CD14-positive monocyte (primary cell): ENCODE measurements at regions not wholly inside any gene's neighbourhood (a gene's known extent, or its start where the extent isn't known, plus 50 kb on each side); places are given as distances from the start of the nearest gene placed in this dataset.

Experiments
- DNase-seq, 3 donors: peaks; one replicate each; pipeline ENCODE4 v3.0.0-alpha.2; 2011 to 2022
- H2AFZ ChIP-seq: 2 replicates; pipeline ENCODE4 v1.6.0; 2012; ENCODE audit warnings: mild to moderate bottlenecking, low read depth, low read length, inconsistent platforms; ENCODE audit not compliant: insufficient read depth, poor library complexity, severe bottlenecking
- H3K27ac ChIP-seq, 2 donors: 1 replicate in 1 of 2; 2 replicates in 1 of 2; pipeline ENCODE4 v1.5.1; 2012 to 2013; ENCODE audit warnings: low read length in 2 of 2, control low read depth in 1 of 2, inconsistent platforms in 1 of 2, low read depth in 1 of 2, mild to moderate bottlenecking in 1 of 2
- H3K27me3 ChIP-seq, 2 donors: one replicate each; pipeline versions ENCODE4 v1.6.0 to v1.6.1; 2011 to 2013; ENCODE audit warnings: low read length in 2 of 2; ENCODE audit not compliant: control insufficient read depth in 2 of 2, insufficient read depth in 2 of 2
- H3K36me3 ChIP-seq, 2 donors: replicated peaks in 1 of 2; 1 replicate in 1 of 2; 2 replicates in 1 of 2; pipeline versions ENCODE4 v1.5.1 to v1.6.1; 2012 to 2013; ENCODE audit warnings: low read length in 2 of 2, control low read depth in 1 of 2, inconsistent platforms in 1 of 2, mild to moderate bottlenecking in 1 of 2; ENCODE audit not compliant: insufficient read depth in 2 of 2, control insufficient read depth in 1 of 2
- H3K4me1 ChIP-seq, 2 donors: 1 replicate in 1 of 2; 2 replicates in 1 of 2; pipeline versions ENCODE4 v1.5.1 to v1.6.1; 2012 to 2013; ENCODE audit warnings: low read length in 2 of 2, control low read depth in 1 of 2, inconsistent platforms in 1 of 2, mild to moderate bottlenecking in 1 of 2, moderate library complexity in 1 of 2; ENCODE audit not compliant: insufficient read depth in 2 of 2, control insufficient read depth in 1 of 2
- H3K4me2 ChIP-seq: replicated peaks from 2 replicates; pipeline ENCODE3; 2012; ENCODE audit warnings: low read length, moderate library complexity, mild to moderate bottlenecking; ENCODE audit not compliant: poor library complexity, severe bottlenecking; ENCODE audit errors: extremely low read depth
- H3K4me3 ChIP-seq, 3 experiments: fragments of 200-600 bp in 1 of 3; sonication (generic) in 1 of 3; replicated peaks in 1 of 3; 1 replicate in 2 of 3; 2 replicates in 1 of 3; pipeline ENCODE4 v1.5.1; 2011 to 2013; ENCODE audit warnings: low read length in 3 of 3, mild to moderate bottlenecking in 3 of 3, control low read depth in 2 of 3, low read depth in 2 of 3, inconsistent platforms in 1 of 3, moderate library complexity in 1 of 3
- H3K79me2 ChIP-seq: 2 replicates; pipeline ENCODE4 v1.6.0; 2012; ENCODE audit warnings: mild to moderate bottlenecking, control low read depth, inconsistent platforms, low read length, moderate library complexity; ENCODE audit not compliant: insufficient read depth
- H3K9ac ChIP-seq: 2 replicates; pipeline ENCODE4 v1.6.0; 2017; ENCODE audit warnings: low read length, mild to moderate bottlenecking; ENCODE audit not compliant: insufficient read depth, poor library complexity, severe bottlenecking
- H3K9me3 ChIP-seq, 2 donors: replicated peaks in 1 of 2; 1 replicate in 1 of 2; 2 replicates in 1 of 2; pipeline versions ENCODE4 v1.5.1 to v1.6.1; 2012 to 2013; ENCODE audit warnings: low read length in 2 of 2, control low read depth in 1 of 2; ENCODE audit not compliant: control insufficient read depth in 1 of 2, insufficient read depth in 1 of 2
- H4K20me1 ChIP-seq: 2 replicates; pipeline ENCODE4 v1.6.0; 2012; ENCODE audit warnings: mild to moderate bottlenecking, low read length, control low read depth, moderate library complexity; ENCODE audit not compliant: insufficient read depth
- H3K27ac Mint-ChIP-seq, 7 donors: one replicate each; pipeline ENCODE4 v1.8.0; 2020; ENCODE audit warnings: mild to moderate bottlenecking in 7 of 7, mixed read lengths in 7 of 7, moderate library complexity in 6 of 7, inconsistent platforms in 2 of 7
- H3K27me3 Mint-ChIP-seq, 3 donors: one replicate each; pipeline ENCODE4 v1.8.0; 2021 to 2022; ENCODE audit warnings: low read depth in 3 of 3, mild to moderate bottlenecking in 3 of 3, mixed read lengths in 3 of 3, moderate library complexity in 3 of 3, inconsistent platforms in 1 of 3
- H3K36me3 Mint-ChIP-seq, 2 donors: one replicate each; pipeline ENCODE4 v1.8.0; 2020; ENCODE audit warnings: mixed read lengths in 2 of 2, inconsistent platforms in 1 of 2, mild to moderate bottlenecking in 1 of 2
- H3K4me1 Mint-ChIP-seq: one replicate; pipeline ENCODE4 v1.8.0; 2020; ENCODE audit warnings: mild to moderate bottlenecking, mixed read lengths
- H3K4me3 Mint-ChIP-seq, 2 donors: one replicate each; pipeline ENCODE4 v1.8.0; 2020; ENCODE audit warnings: mild to moderate bottlenecking in 2 of 2, mixed read lengths in 2 of 2, moderate library complexity in 1 of 2
- H3K9me3 Mint-ChIP-seq, 7 donors: one replicate each; pipeline ENCODE4 v1.8.0; 2020 to 2022; ENCODE audit warnings: mixed read lengths in 7 of 7, mild to moderate bottlenecking in 6 of 7, moderate library complexity in 6 of 7, inconsistent platforms in 2 of 7
- WGBS: methylation state at CpG from one replicate; pipeline ENCODE4 v1.1.5; 2013; ENCODE audit warnings: missing lambda C conversion rate; ENCODE audit not compliant: insufficient coverage; 5-methylcytosine and 5-hydroxymethylcytosine counted together
- intact Hi-C, 2 donors: fragments of 100-400 bp; cut with micrococcal nuclease; formaldehyde crosslinking; loops; one replicate each; pipeline versions ENCODE4 v1.15.0 to v1.15.1; 2023
- TF ChIP-seq, protein P1 (sequence below): fragments of 200-600 bp; IDR thresholded peaks from one replicate; pipeline ENCODE4 v1.8.0; 2022; ENCODE audit warnings: antibody characterized with exemption, mild to moderate bottlenecking

DNA sequence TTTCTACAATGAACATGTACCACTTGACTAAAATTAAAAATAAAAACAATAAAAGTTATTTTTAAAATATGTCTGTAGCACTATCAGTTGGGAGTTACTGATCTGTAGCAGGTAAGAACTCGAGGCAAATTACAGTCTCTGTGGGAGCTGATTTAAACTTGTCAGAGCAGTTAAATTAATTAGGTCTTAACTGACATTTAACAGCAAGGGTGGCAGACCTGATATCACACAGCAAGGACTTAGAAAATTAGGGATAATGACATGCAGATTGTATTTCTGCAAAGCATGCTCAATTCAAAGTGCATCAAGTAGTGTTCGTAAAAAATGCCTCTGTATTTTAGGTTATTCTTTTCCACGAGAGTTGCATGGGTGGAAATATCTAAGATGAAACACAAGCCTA lies 208.9 kb downstream of the SPATA18 start:
- Histone ChIP-seq H2AFZ (no peak overlapping the region), H3K4me2 (no peak overlapping the region), H3K27ac (no peak overlapping the region), H3K9ac (no peak overlapping the region), H3K4me1 (no peaks in the 10 kb centered on the region), H3K36me3 (no peaks in the 10 kb centered on the region), H4K20me1 (no peaks in the 10 kb centered on the region), H3K9me3 (peaks cover 0 to 3% of the 10 kb centered on the region in 2 donors), H3K27me3 (no peaks in the 10 kb centered on the region), H3K79me2 (no peaks in the 10 kb centered on the region), H3K4me3 (no peak overlapping the region)
- Mint-ChIP-seq H3K4me1 (no peaks in the 10 kb centered on the region), H3K27me3 (peaks cover 0 to 2% (median 1%) of the 10 kb centered on the region in 3 donors), H3K36me3 (no peaks in the 10 kb centered on the region), H3K4me3 (no peak overlapping the region), H3K27ac (no peak overlapping the region), H3K9me3 (peaks cover 2 to 8% (median 5%) of the 10 kb centered on the region in 7 donors)
- WGBS, result 90% methylated on average over 3 of the region's 3 CpGs
- intact Hi-C loops, result no loop called here
- no peak for DNase-seq
- TF ChIP-seq, protein P1, sequence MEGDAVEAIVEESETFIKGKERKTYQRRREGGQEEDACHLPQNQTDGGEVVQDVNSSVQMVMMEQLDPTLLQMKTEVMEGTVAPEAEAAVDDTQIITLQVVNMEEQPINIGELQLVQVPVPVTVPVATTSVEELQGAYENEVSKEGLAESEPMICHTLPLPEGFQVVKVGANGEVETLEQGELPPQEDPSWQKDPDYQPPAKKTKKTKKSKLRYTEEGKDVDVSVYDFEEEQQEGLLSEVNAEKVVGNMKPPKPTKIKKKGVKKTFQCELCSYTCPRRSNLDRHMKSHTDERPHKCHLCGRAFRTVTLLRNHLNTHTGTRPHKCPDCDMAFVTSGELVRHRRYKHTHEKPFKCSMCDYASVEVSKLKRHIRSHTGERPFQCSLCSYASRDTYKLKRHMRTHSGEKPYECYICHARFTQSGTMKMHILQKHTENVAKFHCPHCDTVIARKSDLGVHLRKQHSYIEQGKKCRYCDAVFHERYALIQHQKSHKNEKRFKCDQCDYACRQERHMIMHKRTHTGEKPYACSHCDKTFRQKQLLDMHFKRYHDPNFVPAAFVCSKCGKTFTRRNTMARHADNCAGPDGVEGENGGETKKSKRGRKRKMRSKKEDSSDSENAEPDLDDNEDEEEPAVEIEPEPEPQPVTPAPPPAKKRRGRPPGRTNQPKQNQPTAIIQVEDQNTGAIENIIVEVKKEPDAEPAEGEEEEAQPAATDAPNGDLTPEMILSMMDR, result no peak

DNA sequence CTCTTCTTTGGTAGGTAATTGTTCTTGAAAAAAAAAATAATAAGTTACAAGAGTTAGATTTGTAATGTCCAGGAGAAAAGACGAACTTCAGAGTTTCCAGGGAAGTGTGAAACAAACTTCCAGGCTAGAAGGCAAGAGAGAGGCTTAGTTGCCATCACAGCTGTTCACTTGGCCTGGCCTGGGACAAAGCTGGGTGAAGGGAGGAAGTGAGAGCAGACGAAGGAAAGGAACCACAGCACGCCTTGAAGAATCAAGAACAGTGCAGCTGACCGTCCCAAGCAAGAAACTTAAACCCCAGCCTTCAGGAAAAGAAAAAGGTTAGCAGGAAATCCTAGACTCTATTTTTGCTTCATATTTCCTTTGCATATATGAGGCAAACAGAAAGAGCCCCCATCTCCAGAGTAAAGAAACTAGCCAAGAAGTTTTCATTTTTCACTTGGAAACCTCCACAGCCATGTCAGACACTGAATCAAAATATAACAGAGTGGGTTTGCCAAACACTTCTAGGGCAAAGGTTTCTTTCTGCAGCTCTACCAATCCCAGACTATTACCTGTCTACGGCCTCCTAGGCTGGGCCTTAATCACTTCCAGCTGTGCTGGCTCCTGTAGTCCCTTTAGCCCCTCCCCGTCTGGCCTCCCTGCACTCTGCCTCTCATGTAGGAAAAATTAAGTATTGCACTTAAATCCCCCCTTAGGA lies 209.6 kb downstream of the SPATA18 start:
- Histone ChIP-seq H2AFZ (no peak overlapping the region), H3K4me1 (no peaks in the 10 kb centered on the region), H3K9ac (no peak overlapping the region), H4K20me1 (no peaks in the 10 kb centered on the region), H3K27me3 (no peaks in the 10 kb centered on the region), H3K27ac (no peak overlapping the region), H3K4me3 (no peak overlapping the region), H3K36me3 (no peaks in the 10 kb centered on the region), H3K9me3 (peaks cover 0 to 3% of the 10 kb centered on the region in 2 donors), H3K4me2 (no peak overlapping the region), H3K79me2 (no peaks in the 10 kb centered on the region)
- no peaks in the 10 kb centered on the region for H3K36me3 Mint-ChIP-seq
- H3K27me3 Mint-ChIP-seq, result peaks cover 0 to 2% (median 1%) of the 10 kb centered on the region in 3 donors
- no peak for DNase-seq
- WGBS, result 13% methylated on average over 1 of the region's 6 CpGs
- no peaks in the 10 kb centered on the region for H3K4me1 Mint-ChIP-seq
- H3K9me3 Mint-ChIP-seq, result peaks cover under 1 to 13% (median 5%) of the 10 kb centered on the region in 7 donors
- TF ChIP-seq, protein P1, result no peak
- intact Hi-C loops, result no loop called here
- no peak overlapping the region for H3K4me3 Mint-ChIP-seq
- peak overlapping the region in 2 of 7 donors; percentile 27 to 47 for H3K27ac Mint-ChIP-seq
